ENCODE measurements at regions not wholly inside any gene's neighbourhood (a gene's known extent, or its start where the extent isn't known, plus 50 kb on each side); places are given as distances from the start of the nearest gene placed in this dataset.

GRCh38 chr15:39433376-39433775 is 147.5 kb upstream of the THBS1 start:
- TF ChIP-seq KDM4B (CRISPR knock-in tag; IDR thresholded peaks at IDR 0.05) = no peak
- TF ChIP-seq MYPOP (CRISPR knock-in tag; IDR thresholded peaks at IDR 0.05) = no peak
- TF ChIP-seq NFE2L1 (CRISPR knock-in tag; IDR thresholded peaks at IDR 0.05; ENCODE audit: borderline replicate concordance) = no peak
- TF ChIP-seq CBX5 (CRISPR knock-in tag; IDR thresholded peaks at IDR 0.05; ENCODE audit: borderline replicate concordance) = no peak
- TF ChIP-seq RAD21 (CRISPR knock-in tag; IDR thresholded peaks at IDR 0.05) = no peak
- no peak for TF ChIP-seq SP4 (CRISPR knock-in tag; IDR thresholded peaks at IDR 0.05)
- TF ChIP-seq ZNF24 (IDR thresholded peaks at IDR 0.05) = no peak
- TF ChIP-seq IRF9 (CRISPR knock-in tag; IDR thresholded peaks at IDR 0.05; ENCODE audit: borderline replicate concordance) = no peak
- TF ChIP-seq, protein P1, sequence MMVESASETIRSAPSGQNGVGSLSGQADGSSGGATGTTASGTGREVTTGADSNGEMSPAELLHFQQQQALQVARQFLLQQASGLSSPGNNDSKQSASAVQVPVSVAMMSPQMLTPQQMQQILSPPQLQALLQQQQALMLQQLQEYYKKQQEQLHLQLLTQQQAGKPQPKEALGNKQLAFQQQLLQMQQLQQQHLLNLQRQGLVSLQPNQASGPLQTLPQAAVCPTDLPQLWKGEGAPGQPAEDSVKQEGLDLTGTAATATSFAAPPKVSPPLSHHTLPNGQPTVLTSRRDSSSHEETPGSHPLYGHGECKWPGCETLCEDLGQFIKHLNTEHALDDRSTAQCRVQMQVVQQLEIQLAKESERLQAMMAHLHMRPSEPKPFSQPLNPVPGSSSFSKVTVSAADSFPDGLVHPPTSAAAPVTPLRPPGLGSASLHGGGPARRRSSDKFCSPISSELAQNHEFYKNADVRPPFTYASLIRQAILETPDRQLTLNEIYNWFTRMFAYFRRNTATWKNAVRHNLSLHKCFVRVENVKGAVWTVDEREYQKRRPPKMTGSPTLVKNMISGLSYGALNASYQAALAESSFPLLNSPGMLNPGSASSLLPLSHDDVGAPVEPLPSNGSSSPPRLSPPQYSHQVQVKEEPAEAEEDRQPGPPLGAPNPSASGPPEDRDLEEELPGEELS (CRISPR knock-in tag; IDR thresholded peaks at IDR 0.05) = no peak
- TF ChIP-seq EP300 (IDR thresholded peaks at IDR 0.05; ENCODE audit: low read depth in 2 of 2, low read length in 2 of 2) = no peak
- TF ChIP-seq EP300 (CRISPR knock-in tag; IDR thresholded peaks at IDR 0.05; ENCODE audit: borderline replicate concordance) = no peak
- TF ChIP-seq CTCF (CRISPR knock-in tag; IDR thresholded peaks at IDR 0.05) = no peak
